Hypothalamus (tissue), 51 donors: ENCODE measurements at regions not wholly inside any gene's neighbourhood (a gene's known extent, or its start where the extent isn't known, plus 50 kb on each side); places are given as distances from the start of the nearest gene placed in this dataset.
"Not testable (repeated sequence)": the region's sequence is repeated elsewhere in the genome, so short reads cannot be mapped to it uniquely, and the experiment has no call there.

Experiments
- DNase-seq, 51 donors: peaks; one replicate each; lab custom pipeline; 2025; lab: John Stamatoyannopoulos, UW

GRCh38 chr11:134592391-134592990 is 180.4 kb upstream of the B3GAT1 start:
- no peak for DNase-seq

DNA sequence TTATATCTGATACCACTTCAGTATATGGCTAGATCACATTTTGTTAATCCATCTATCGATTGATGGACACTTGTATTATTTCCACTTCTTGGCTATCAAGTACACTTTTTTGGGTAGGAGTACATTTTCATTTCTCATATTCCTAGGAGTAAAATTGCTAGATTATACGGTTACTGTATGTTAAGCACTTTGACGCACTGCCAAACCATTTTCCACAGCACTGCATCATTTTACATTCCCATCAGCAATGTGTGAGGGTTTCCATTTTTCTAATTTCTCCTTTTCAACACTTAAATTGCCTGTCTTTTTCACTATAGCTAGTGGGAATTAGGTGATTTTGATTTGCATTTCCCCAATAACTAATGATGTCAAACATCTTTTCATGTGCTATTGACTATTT is 179.3 kb upstream of the B3GAT1 start:
- no peak for DNase-seq

GRCh38 chr11:134589129-134589528 is 177.1 kb upstream of the B3GAT1 start:
- no peak for DNase-seq

- not testable (repeated sequence) for DNase-seq
Measured at GRCh38 chr11:134588460-134589110, 176.5 kb upstream of the B3GAT1 start.

- DNase-seq: no peak
Measured at GRCh38 chr11:134587345-134587744, 175.3 kb upstream of the B3GAT1 start.

- DNase-seq: no peak
Measured at GRCh38 chr11:134586726-134587125, 174.7 kb upstream of the B3GAT1 start.

- DNase-seq: no peak
Measured at GRCh38 chr11:134585666-134586610, 173.9 kb upstream of the B3GAT1 start.

GRCh38 chr11:134584706-134585445 is 172.8 kb upstream of the B3GAT1 start:
- peak in 11 of 51 donors; percentile 13 to 44 (median 27) for DNase-seq

- DNase-seq: peak in 1 of 51 donors; percentile 25
Measured at GRCh38 chr11:134584001-134584561, 172.0 kb upstream of the B3GAT1 start.

DNA sequence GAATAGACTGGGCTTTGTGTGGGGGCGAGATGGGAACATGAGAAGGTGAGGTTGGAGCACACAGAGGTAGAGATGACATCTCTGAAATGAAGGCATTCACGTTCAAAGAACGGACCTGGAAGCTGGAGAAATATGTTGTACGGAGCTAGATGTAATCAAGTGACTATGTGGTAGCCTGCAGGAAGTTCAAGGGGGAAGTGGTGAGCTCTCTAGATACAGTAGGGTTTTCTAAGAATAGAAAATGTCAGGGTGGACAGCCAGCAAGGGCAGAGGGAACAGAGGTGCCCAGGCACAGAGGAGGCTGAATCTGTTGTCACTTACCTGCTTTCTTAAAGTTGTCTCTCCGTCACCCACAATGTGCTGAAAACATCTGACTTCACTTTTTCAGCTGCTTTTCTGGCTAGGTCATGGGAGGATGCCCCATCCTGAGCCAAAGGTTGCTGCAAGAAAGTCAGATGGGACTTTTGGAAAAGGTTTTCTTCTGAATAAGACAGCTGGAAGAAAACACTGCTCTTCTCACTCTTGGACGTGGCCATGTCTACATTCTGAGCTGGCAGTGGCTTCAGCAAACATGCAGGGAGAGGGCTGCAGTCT is 171.5 kb upstream of the B3GAT1 start:
- no peak for DNase-seq

- no peak for DNase-seq
Measured at GRCh38 chr11:134582770-134583095, 170.7 kb upstream of the B3GAT1 start.

GRCh38 chr11:134581966-134582769 is 170.1 kb upstream of the B3GAT1 start:
- peak in 1 of 51 donors; percentile 31 for DNase-seq

DNA sequence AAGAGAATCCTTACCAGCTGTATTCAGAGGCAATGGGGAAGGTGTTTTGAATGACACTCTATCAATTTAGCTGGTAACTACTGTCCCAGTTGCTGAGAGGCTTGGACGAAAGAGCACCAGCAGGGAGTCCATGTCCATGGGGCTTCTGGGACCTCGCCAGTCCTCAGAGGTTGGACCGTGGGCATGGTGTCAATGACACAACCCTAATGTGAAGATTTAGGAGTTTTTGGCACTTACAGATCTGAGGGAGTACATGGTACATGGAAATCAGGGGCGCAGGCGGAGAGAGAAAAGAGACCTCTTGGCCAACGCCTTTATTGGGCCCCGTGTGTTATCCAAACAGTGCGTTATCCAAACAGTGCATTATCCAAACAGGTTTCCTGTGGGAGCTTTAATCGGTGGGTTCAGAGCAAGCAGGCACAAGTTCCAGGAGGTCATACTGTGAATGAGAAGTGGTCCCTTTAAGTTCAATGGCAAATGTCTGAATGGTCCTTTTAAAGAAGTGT is 169.1 kb upstream of the B3GAT1 start:
- DNase-seq: no peak

- DNase-seq: no peak
Measured at GRCh38 chr11:134580610-134580975, 168.6 kb upstream of the B3GAT1 start.

DNA sequence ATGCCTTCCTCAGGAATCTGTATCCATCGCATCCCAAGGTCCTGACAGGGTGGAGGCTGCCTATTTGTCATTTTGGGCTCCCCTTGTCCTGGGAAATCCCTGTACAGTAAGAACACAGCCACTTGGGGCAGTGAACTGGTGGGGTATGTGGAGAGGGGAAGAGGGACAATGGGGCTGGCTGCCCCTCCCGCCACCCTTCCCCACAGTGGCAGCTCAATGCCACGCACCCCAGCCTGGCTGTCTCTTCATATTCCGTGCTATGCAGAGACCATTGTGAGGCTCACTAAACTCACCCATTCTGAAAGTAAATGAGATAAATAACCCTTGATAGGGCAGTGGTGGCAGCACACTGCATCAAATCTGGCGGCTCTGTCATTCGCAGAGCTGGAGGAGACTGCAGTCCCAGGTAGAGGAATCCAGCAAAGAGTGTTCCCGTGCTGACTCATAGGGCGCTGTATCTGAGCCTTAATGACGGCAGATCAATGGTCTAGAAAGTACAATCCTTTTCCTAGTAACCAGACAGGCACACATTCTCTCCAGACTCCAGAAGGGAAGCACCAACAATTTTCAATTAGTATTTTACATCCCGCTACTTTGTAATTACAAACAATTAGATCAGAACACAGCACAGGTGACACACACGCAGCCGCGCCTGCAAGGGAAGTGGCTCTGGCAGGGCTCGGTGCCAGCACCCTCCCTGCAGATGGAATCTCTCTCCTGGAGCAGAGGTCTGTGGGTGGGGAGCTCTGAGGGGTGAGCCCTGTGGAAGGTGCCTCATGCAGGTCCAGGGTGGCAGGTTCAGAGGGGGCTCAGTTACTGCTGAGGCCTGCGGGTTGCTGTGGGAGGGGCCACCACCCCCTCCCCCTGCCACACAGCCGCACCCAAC is 167.9 kb upstream of the B3GAT1 start:
- peak in 1 of 51 donors; percentile 21 for DNase-seq

- DNase-seq: peak in 2 of 51 donors; percentile 21 to 22
Measured at GRCh38 chr11:134578807-134579723, 167.0 kb upstream of the B3GAT1 start.
